Glutamatergic neuron (in vitro differentiated cells): ENCODE measurements at regions not wholly inside any gene's neighbourhood (a gene's known extent, or its start where the extent isn't known, plus 50 kb on each side); places are given as distances from the start of the nearest gene placed in this dataset.

Source experiments
- DNase-seq: peaks from one replicate; pipeline ENCODE4 v3.0.0; 2022
- H3K27ac Mint-ChIP-seq: one replicate; pipeline ENCODE4 v1.8.0; 2020; ENCODE audit warnings: mild to moderate bottlenecking, mixed read lengths, inconsistent platforms; ENCODE audit not compliant: unreplicated experiment
- H3K27me3 Mint-ChIP-seq: one replicate; pipeline ENCODE4 v1.8.0; 2020; ENCODE audit warnings: mild to moderate bottlenecking, moderate library complexity, mixed read lengths, inconsistent platforms; ENCODE audit not compliant: unreplicated experiment
- H3K36me3 Mint-ChIP-seq: one replicate; pipeline ENCODE4 v1.8.0; 2020; ENCODE audit warnings: mild to moderate bottlenecking, mixed read lengths, inconsistent platforms; ENCODE audit not compliant: unreplicated experiment
- H3K4me1 Mint-ChIP-seq: one replicate; pipeline ENCODE4 v1.8.0; 2020; ENCODE audit warnings: mild to moderate bottlenecking, low read depth, mixed read lengths, inconsistent platforms; ENCODE audit not compliant: unreplicated experiment
- H3K4me3 Mint-ChIP-seq: one replicate; pipeline ENCODE4 v1.8.0; 2020; ENCODE audit warnings: mild to moderate bottlenecking, mixed read lengths, inconsistent platforms; ENCODE audit not compliant: unreplicated experiment
- H3K9me3 Mint-ChIP-seq: one replicate; pipeline ENCODE4 v1.8.0; 2020; ENCODE audit warnings: mild to moderate bottlenecking, moderate library complexity, mixed read lengths, inconsistent platforms; ENCODE audit not compliant: unreplicated experiment
- TF ChIP-seq, protein P1 (sequence below): fragments of 200-600 bp; sonication (generic); IDR thresholded peaks from one replicate; pipeline ENCODE4 v1.5.0; 2021; ENCODE audit not compliant: partially characterized antibody, unreplicated experiment

DNA sequence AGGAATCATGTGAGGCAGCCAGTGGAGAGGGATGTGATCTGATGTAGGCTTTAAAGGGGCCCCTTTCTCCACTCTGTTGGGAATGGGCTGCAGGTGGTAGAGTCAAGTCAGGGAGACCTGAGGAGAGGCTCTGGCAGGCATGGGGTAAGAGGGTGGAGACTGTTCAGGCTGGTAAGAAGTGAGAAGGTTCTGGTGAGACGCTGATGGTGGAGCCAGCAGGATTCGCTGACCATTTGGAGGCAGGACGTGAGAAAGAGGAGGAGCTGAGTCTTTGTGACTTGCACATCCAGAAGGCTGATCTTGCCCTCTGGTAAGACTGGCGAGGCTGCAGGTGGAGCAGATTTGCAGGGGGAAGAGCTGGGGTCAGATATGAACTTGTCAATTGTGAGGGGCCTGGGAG lies 248.0 kb downstream of the NSG2 start:
- Mint-ChIP-seq H3K4me1 (no peaks in the 10 kb centered on the region), H3K36me3 (peaks cover 6% of the 10 kb centered on the region), H3K4me3 (no peak overlapping the region), H3K27me3 (no peaks in the 10 kb centered on the region), H3K9me3 (no peaks in the 10 kb centered on the region), H3K27ac (no peak overlapping the region)
- TF ChIP-seq, protein P1, sequence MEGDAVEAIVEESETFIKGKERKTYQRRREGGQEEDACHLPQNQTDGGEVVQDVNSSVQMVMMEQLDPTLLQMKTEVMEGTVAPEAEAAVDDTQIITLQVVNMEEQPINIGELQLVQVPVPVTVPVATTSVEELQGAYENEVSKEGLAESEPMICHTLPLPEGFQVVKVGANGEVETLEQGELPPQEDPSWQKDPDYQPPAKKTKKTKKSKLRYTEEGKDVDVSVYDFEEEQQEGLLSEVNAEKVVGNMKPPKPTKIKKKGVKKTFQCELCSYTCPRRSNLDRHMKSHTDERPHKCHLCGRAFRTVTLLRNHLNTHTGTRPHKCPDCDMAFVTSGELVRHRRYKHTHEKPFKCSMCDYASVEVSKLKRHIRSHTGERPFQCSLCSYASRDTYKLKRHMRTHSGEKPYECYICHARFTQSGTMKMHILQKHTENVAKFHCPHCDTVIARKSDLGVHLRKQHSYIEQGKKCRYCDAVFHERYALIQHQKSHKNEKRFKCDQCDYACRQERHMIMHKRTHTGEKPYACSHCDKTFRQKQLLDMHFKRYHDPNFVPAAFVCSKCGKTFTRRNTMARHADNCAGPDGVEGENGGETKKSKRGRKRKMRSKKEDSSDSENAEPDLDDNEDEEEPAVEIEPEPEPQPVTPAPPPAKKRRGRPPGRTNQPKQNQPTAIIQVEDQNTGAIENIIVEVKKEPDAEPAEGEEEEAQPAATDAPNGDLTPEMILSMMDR, result no peak
- DNase-seq, result no peak

DNA sequence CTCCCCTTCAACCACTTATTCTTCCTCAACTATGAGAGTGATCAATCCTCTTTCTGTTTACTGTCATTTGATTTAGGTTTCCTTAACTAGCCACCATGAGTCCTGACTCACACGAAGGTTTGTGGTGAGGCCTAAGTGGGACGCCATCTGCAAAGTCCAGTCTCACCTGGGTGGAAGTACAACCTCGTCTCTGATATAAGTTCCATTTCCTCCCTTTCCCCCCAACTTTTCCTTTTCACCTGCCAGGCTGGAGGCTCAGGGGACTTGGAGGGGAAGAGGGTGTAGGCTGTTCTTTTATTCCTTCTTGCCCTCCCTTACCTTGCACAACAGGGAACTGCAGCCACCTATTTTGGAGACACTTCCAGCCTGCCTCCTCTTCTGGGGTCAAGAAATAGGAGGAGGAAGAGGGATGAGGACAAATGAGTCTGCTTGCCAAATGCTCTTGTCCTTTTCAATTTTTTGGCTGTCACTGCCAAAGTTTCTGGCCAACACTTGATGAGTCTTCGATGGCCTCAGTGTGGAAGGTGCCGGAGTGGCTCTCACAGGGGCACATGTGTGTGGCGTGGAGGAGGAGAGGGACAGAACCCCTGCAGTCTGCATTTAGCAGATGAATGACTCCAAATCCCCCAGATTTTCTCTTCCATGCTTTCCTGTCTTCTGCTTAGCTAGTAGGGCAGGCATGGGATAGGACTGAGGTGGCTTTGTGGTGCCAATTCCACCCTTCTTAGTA lies 249.6 kb downstream of the NSG2 start:
- TF ChIP-seq, protein P1, result no peak
- H3K27ac Mint-ChIP-seq, result no peak overlapping the region
- no peak overlapping the region for H3K4me3 Mint-ChIP-seq
- DNase-seq, result no peak
- H3K4me1 Mint-ChIP-seq, result peaks cover 1% of the 10 kb centered on the region
- no peaks in the 10 kb centered on the region for H3K27me3 Mint-ChIP-seq
- peaks cover 2% of the 10 kb centered on the region for H3K9me3 Mint-ChIP-seq
- peaks cover 11% of the 10 kb centered on the region for H3K36me3 Mint-ChIP-seq

- Mint-ChIP-seq H3K9me3 (peaks cover 2% of the 10 kb centered on the region), H3K27me3 (peaks cover 2% of the 10 kb centered on the region), H3K36me3 (peaks cover 11% of the 10 kb centered on the region), H3K27ac (no peak overlapping the region), H3K4me3 (no peak overlapping the region), H3K4me1 (peaks cover 1% of the 10 kb centered on the region)
- no peak for DNase-seq
- TF ChIP-seq, protein P1, result no peak
Measured at GRCh38 chr5:174295702-174296436, 250.4 kb downstream of the NSG2 start.

GRCh38 chr5:174300118-174300940 lies 254.8 kb downstream of the NSG2 start:
- H3K27ac Mint-ChIP-seq, result no peak overlapping the region

More at GRCh38 chr5:174300118-174300940, 254.8 kb downstream of the NSG2 start:
- Mint-ChIP-seq H3K4me1 (peaks cover 1% of the 10 kb centered on the region), H3K36me3 (peaks cover 6% of the 10 kb centered on the region), H3K4me3 (no peak overlapping the region), H3K27me3 (peaks cover 2% of the 10 kb centered on the region), H3K9me3 (peaks cover 2% of the 10 kb centered on the region)
- DNase-seq, result no peak
- TF ChIP-seq, protein P1, result no peak
